HEK293T (cell line): ENCODE measurements at regions not wholly inside any gene's neighbourhood (a gene's known extent, or its start where the extent isn't known, plus 50 kb on each side); places are given as distances from the start of the nearest gene placed in this dataset.

Experiments used
- ARNT ChIP-seq: fragments of 450-650 bp; IDR thresholded peaks from 2 replicates; pipeline ENCODE4 v1.6.1; 2017; ENCODE audit warnings: mild to moderate bottlenecking
- FOXA1 ChIP-seq: fragments of 450-650 bp; IDR thresholded peaks from 2 replicates; pipeline ENCODE4 v1.6.1; 2016; ENCODE audit warnings: mild to moderate bottlenecking
- FOXK2 ChIP-seq: fragments of 450-650 bp; IDR thresholded peaks from 2 replicates; pipeline ENCODE4 v1.6.1; 2016; ENCODE audit warnings: mild to moderate bottlenecking
- PKNOX1 ChIP-seq: fragments of 450-650 bp; IDR thresholded peaks from 2 replicates; pipeline ENCODE4 v1.6.1; 2016
- SP1 ChIP-seq: fragments of 450-650 bp; IDR thresholded peaks from 2 replicates; pipeline ENCODE4 v1.6.1; 2017
- SUZ12 ChIP-seq: fragments of 450-650 bp; IDR thresholded peaks from 2 replicates; pipeline ENCODE4 v1.6.1; 2016; ENCODE audit warnings: mild to moderate bottlenecking
- TARDBP ChIP-seq: fragments of 450-650 bp; IDR thresholded peaks from 2 replicates; pipeline ENCODE4 v1.6.1; 2016

- TF ChIP-seq FOXK2 (no peak), SP1 (no peak), SUZ12 (no peak), PKNOX1 (no peak), ARNT (no peak), FOXA1 (no peak), TARDBP (no peak)
These were observed 138.2 kb upstream of the RFX3 start for GRCh38 chr9:3664044-3664443.
